IMR-90 (cell line): ENCODE measurements at regions not wholly inside any gene's neighbourhood (a gene's known extent, or its start where the extent isn't known, plus 50 kb on each side); places are given as distances from the start of the nearest gene placed in this dataset.

Experiments
- ATAC-seq: fragments of 200-7000 bp; cut with Tn5 transposase; 2 replicates; pipeline ENCODE4 v1.9.1; 2020; ENCODE audit warnings: low read depth, mild to moderate bottlenecking, moderate library complexity
- BruUV-seq: library from RNA; stranded (reverse); fragments of 400-500 nt; replicated peaks from 2 replicates; lab custom pipeline; 2021; lab: Mats Ljungman, UMichigan
- CTCF ChIA-PET: fragments of 300-600 bp; formaldehyde crosslinking; extraction: SDS; loops from one replicate; lab custom pipeline; 2021; ENCODE audit warnings: antibody characterized with exemption; lab: Yijun Ruan, JAX
- POLR2A ChIA-PET: fragments of 300-600 bp; sonication (Branson Sonifier 250); formaldehyde crosslinking; loops from one replicate; lab custom pipeline; 2022; ENCODE audit warnings: antibody characterized with exemption; ENCODE audit not compliant: unreplicated experiment; lab: Charles Lee
- DNase-seq: peaks from one replicate; pipeline ENCODE4 v3.0.0; 2013
- H2AFZ ChIP-seq: replicated peaks from 2 replicates; pipeline ENCODE3; 2013; ENCODE audit warnings: low read length, mild to moderate bottlenecking; ENCODE audit not compliant: poor library complexity
- H2AK5ac ChIP-seq: 2 replicates; pipeline ENCODE4 v1.6.1; 2013; ENCODE audit warnings: low read depth, low read length, inconsistent platforms
- H2AK9ac ChIP-seq: replicated peaks from 2 replicates; pipeline ENCODE3; 2013; ENCODE audit warnings: mild to moderate bottlenecking, low read depth, low read length, moderate library complexity; ENCODE audit not compliant: poor library complexity
- H2BK120ac ChIP-seq: 2 replicates; pipeline ENCODE4 v1.6.1; 2013; ENCODE audit warnings: low read depth, low read length, inconsistent platforms
- H2BK15ac ChIP-seq: 3 replicates; pipeline ENCODE4 v1.6.1; 2013; ENCODE audit warnings: low read depth, low read length, inconsistent platforms
- H2BK20ac ChIP-seq: 2 replicates; pipeline ENCODE4 v1.6.1; 2013; ENCODE audit warnings: low read depth, mild to moderate bottlenecking, inconsistent platforms, low read length, moderate library complexity
- H2BK5ac ChIP-seq: 2 replicates; pipeline ENCODE4 v1.6.1; 2013; ENCODE audit warnings: mild to moderate bottlenecking, low read depth, low read length, inconsistent platforms; ENCODE audit not compliant: poor library complexity, severe bottlenecking
- H3K14ac ChIP-seq: replicated peaks from 2 replicates; pipeline ENCODE4 v1.6.1; 2013; ENCODE audit warnings: low read depth, low read length, inconsistent platforms
- H3K18ac ChIP-seq: 2 replicates; pipeline ENCODE4 v1.6.1; 2013; ENCODE audit warnings: low read depth, low read length, control low read depth
- H3K23ac ChIP-seq: 2 replicates; pipeline ENCODE4 v1.6.1; 2013; ENCODE audit warnings: low read depth, low read length, inconsistent platforms
- H3K27ac ChIP-seq: 2 replicates; pipeline ENCODE4 v1.5.1; 2013; ENCODE audit warnings: mild to moderate bottlenecking, control low read depth, low read length; ENCODE audit not compliant: insufficient read depth
- H3K27me3 ChIP-seq: 2 replicates; pipeline ENCODE4 v1.6.1; 2013; ENCODE audit warnings: low read length; ENCODE audit not compliant: control insufficient read depth, insufficient read depth
- H3K36me3 ChIP-seq: 2 replicates; pipeline ENCODE4 v1.6.1; 2013; ENCODE audit warnings: low read length, mixed read lengths; ENCODE audit not compliant: control insufficient read depth, insufficient read depth
- H3K4ac ChIP-seq: 2 replicates; pipeline ENCODE4 v1.6.1; 2013; ENCODE audit warnings: low read depth, low read length, inconsistent platforms
- H3K4me1 ChIP-seq: 2 replicates; pipeline ENCODE4 v1.6.1; 2013; ENCODE audit warnings: low read length, mixed read lengths; ENCODE audit not compliant: control insufficient read depth, insufficient read depth
- H3K4me2 ChIP-seq: 2 replicates; pipeline ENCODE4 v1.6.1; 2013; ENCODE audit warnings: low read depth, mild to moderate bottlenecking, control low read depth, low read length, moderate library complexity
- H3K4me3 ChIP-seq: 2 replicates; pipeline ENCODE4 v1.5.1; 2013; ENCODE audit warnings: low read depth, mild to moderate bottlenecking, control low read depth, low read length, moderate library complexity; ENCODE audit not compliant: insufficient read depth
- H3K56ac ChIP-seq: 2 replicates; pipeline ENCODE4 v1.6.1; 2013; ENCODE audit warnings: low read length, inconsistent platforms; ENCODE audit not compliant: insufficient read depth; ENCODE audit errors: extremely low read depth
- H3K79me1 ChIP-seq, 2 experiments: 2 replicates each; pipeline ENCODE4 v1.6.1; 2013; ENCODE audit warnings: low read length in 2 of 2, inconsistent platforms in 1 of 2, low read depth in 1 of 2
- H3K9ac ChIP-seq: 2 replicates; pipeline ENCODE4 v1.6.1; 2013; ENCODE audit warnings: low read depth, low read length, control low read depth
- H3K9me1 ChIP-seq: 2 replicates; pipeline ENCODE4 v1.6.1; 2013; ENCODE audit warnings: low read length, inconsistent platforms; ENCODE audit not compliant: insufficient read depth
- H3K9me3 ChIP-seq: 2 replicates; pipeline ENCODE4 v1.6.1; 2013; ENCODE audit warnings: low read length; ENCODE audit not compliant: control insufficient read depth, insufficient read depth
- H4K20me1 ChIP-seq: 2 replicates; pipeline ENCODE4 v1.6.1; 2013; ENCODE audit warnings: low read length, inconsistent platforms; ENCODE audit not compliant: insufficient read depth
- H4K5ac ChIP-seq: 2 replicates; pipeline ENCODE4 v1.6.1; 2013; ENCODE audit warnings: mild to moderate bottlenecking, low read depth, low read length, control low read depth
- H4K8ac ChIP-seq, 2 experiments: 2 replicates each; pipeline ENCODE4 v1.6.1; 2013; ENCODE audit warnings: low read depth in 2 of 2, low read length in 2 of 2, control low read depth in 1 of 2, inconsistent platforms in 1 of 2
- H4K91ac ChIP-seq: 2 replicates; pipeline ENCODE4 v1.6.1; 2013; ENCODE audit warnings: low read depth, low read length, inconsistent platforms; ENCODE audit not compliant: insufficient read depth
- BHLHE40 ChIP-seq: fragments of 150-350 bp; IDR thresholded peaks from 2 replicates; pipeline ENCODE4 v1.6.1; 2016; ENCODE audit warnings: mild to moderate bottlenecking, low read depth, low read length
- CHD1 ChIP-seq: IDR thresholded peaks from 2 replicates; pipeline ENCODE4 v1.6.1; 2012; ENCODE audit warnings: low read depth, low read length, improper control_type of control experiment
- CTCF ChIP-seq: conservative IDR thresholded peaks from 2 replicates; pipeline ENCODE4 v1.5.1; 2012; ENCODE audit warnings: mild to moderate bottlenecking, low read depth, low read length, improper control_type of control experiment
- ELK1 ChIP-seq: fragments of 150-350 bp; IDR thresholded peaks from 2 replicates; pipeline ENCODE4 v1.6.1; 2016; ENCODE audit warnings: low read depth, mild to moderate bottlenecking, low read length, moderate library complexity, borderline replicate concordance
- FOS ChIP-seq: fragments of 150-350 bp; IDR thresholded peaks from 2 replicates; pipeline ENCODE4 v1.6.1; 2016; ENCODE audit warnings: low read depth, low read length
- MAFK ChIP-seq: IDR thresholded peaks from 2 replicates; pipeline ENCODE4 v1.6.1; 2012; ENCODE audit warnings: low read depth, low read length, improper control_type of control experiment
- MAZ ChIP-seq: IDR thresholded peaks from 2 replicates; pipeline ENCODE4 v1.6.1; 2012; ENCODE audit warnings: low read depth, mild to moderate bottlenecking, low read length, improper control_type of control experiment, moderate library complexity, borderline replicate concordance
- NFE2L2 ChIP-seq: fragments of 150-350 bp; IDR thresholded peaks from 2 replicates; pipeline ENCODE4 v1.6.1; 2016; ENCODE audit warnings: low read depth, mild to moderate bottlenecking, low read length
- POLR2A ChIP-seq: IDR thresholded peaks from 2 replicates; pipeline ENCODE4 v1.6.1; 2012; ENCODE audit warnings: mild to moderate bottlenecking, low read depth, low read length
- RAD21 ChIP-seq: IDR thresholded peaks from 2 replicates; pipeline ENCODE4 v1.6.1; 2012; ENCODE audit warnings: low read length, improper control_type of control experiment
- RCOR1 ChIP-seq: IDR thresholded peaks from 2 replicates; pipeline ENCODE4 v1.6.1; 2012; ENCODE audit warnings: mild to moderate bottlenecking, low read length, improper control_type of control experiment; ENCODE audit not compliant: insufficient replicate concordance
- RFX5 ChIP-seq: IDR thresholded peaks from 2 replicates; pipeline ENCODE4 v1.8.0; 2012; ENCODE audit warnings: low read depth, mild to moderate bottlenecking, low read length, moderate library complexity
- WGBS, 2 experiments: methylation state at CpG; one replicate each; pipeline versions ENCODE4 v1.1.5 to v1.1.7; 2013; ENCODE audit warnings: missing lambda C conversion rate in 2 of 2; ENCODE audit not compliant: insufficient read length in 1 of 2; ENCODE audit errors: extremely low coverage in 2 of 2; 5-methylcytosine and 5-hydroxymethylcytosine counted together
- dilution Hi-C: fragments of 300-500 bp; cut with HindIII; formaldehyde crosslinking; loops from one replicate; pipeline ENCODE4 v1.14.3; 2018; ENCODE audit warnings: low sequenced_read_pairs; ENCODE audit not compliant: unreplicated experiment
- in situ Hi-C: fragments of 300-500 bp; cut with MboI; formaldehyde crosslinking; loops from 3 replicates; pipeline ENCODE4 v1.14.3; 2019; ENCODE audit warnings: low sequenced_read_pairs, inconsistent platforms, mixed read lengths
- intact Hi-C: fragments of 100-400 bp; cut with micrococcal nuclease; formaldehyde crosslinking; loops from 2 replicates; pipeline ENCODE4 v1.10.0; 2022
- TF ChIP-seq, protein P1 (sequence below): fragments of 150-350 bp; IDR thresholded peaks from 2 replicates; pipeline ENCODE4 v1.6.1; 2017; ENCODE audit warnings: mild to moderate bottlenecking, antibody characterized with exemption, low read length, low read depth

DNA sequence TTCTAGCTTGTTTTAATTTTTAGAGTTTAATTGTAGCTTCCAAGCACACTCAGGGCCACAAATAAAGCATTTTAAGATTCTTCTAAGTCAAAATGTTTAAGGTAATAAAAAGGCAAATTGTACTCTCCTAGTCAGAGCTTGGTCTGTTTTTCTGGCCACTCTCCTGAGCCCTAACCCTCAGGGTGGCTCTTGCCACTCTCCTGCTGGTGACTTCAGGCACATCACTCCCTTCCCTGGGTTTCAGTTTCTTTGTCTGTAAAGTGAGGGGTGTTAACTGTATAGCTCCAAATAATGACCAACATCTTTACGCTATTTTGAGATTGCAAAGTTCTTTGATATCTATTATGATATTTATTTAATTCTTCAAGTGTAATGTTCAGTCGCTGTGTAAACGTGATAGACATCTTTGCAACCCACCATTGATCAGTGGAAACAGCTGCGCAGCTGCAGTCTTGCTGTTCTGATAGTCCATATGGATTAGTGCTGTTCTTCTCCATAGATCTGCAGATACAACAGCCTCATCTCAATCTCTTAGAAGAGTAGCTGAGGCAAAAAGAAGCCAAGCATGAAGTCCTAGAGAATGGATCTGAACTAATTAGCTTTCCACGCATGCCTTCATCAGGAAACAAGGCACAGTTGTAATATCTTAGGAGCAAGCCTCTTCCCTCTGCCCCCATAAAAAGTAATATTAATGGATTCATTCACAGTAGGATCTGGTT, 189.9 kb downstream of the PLPP4 start:
- H3K23ac ChIP-seq: no peak overlapping the region
- no peak overlapping the region for H3K9ac ChIP-seq
- no peaks in the 10 kb centered on the region for H3K9me1 ChIP-seq
- no peak overlapping the region for H2AK5ac ChIP-seq
- ChIA-PET CTCF (no interaction called here), POLR2A (no interaction called here)
- H4K20me1 ChIP-seq: no peaks in the 10 kb centered on the region
- H3K18ac ChIP-seq: no peak overlapping the region
- no peak overlapping the region for H2AFZ ChIP-seq
- no peak overlapping the region for H3K14ac ChIP-seq
- no CpG with 5 or more reads among the region's 5 CpGs for WGBS, 2 experiments
- TF ChIP-seq RAD21 (no peak), CHD1 (no peak), ELK1 (no peak), POLR2A (no peak), NFE2L2 (no peak), RCOR1 (no peak), BHLHE40 (no peak), MAZ (no peak), FOS (no peak), CTCF (no peak), RFX5 (no peak), MAFK (no peak)
- TF ChIP-seq, protein P1, sequence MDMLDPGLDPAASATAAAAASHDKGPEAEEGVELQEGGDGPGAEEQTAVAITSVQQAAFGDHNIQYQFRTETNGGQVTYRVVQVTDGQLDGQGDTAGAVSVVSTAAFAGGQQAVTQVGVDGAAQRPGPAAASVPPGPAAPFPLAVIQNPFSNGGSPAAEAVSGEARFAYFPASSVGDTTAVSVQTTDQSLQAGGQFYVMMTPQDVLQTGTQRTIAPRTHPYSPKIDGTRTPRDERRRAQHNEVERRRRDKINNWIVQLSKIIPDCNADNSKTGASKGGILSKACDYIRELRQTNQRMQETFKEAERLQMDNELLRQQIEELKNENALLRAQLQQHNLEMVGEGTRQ: no peak
- H3K4ac ChIP-seq: no peak overlapping the region
- no peaks in the 10 kb centered on the region for H3K79me1 ChIP-seq
- no peak overlapping the region for H4K91ac ChIP-seq
- H2BK15ac ChIP-seq: no peak overlapping the region
- H3K36me3 ChIP-seq: no peaks in the 10 kb centered on the region
- dilution Hi-C loops (no loop called here), in situ Hi-C loops (no loop called here), intact Hi-C loops (no loop called here)
- H2BK5ac ChIP-seq: no peak overlapping the region
- BruUV-seq: no TSS peak
- H4K8ac ChIP-seq: no peak overlapping the region
- no peak overlapping the region for H4K5ac ChIP-seq
- H3K4me2 ChIP-seq: no peak overlapping the region
- H2BK120ac ChIP-seq: no peak overlapping the region
- H2BK20ac ChIP-seq: no peak overlapping the region
- no peak overlapping the region for H3K56ac ChIP-seq
- no peaks in the 10 kb centered on the region for H3K27me3 ChIP-seq
- no peak overlapping the region for H2AK9ac ChIP-seq
- no peak for DNase-seq
- H3K27ac ChIP-seq: no peak overlapping the region
- no peak overlapping the region for H3K4me3 ChIP-seq
- ATAC-seq: no peak
- H3K9me3 ChIP-seq: peaks cover 19% of the 10 kb centered on the region
- no peaks in the 10 kb centered on the region for H3K4me1 ChIP-seq
